Smooth muscle cell (in vitro differentiated cells): ENCODE measurements at regions not wholly inside any gene's neighbourhood (a gene's known extent, or its start where the extent isn't known, plus 50 kb on each side); places are given as distances from the start of the nearest gene placed in this dataset.
"Not testable (repeated sequence)": the region's sequence is repeated elsewhere in the genome, so short reads cannot be mapped to it uniquely, and the experiment has no call there.

Experiments used
- DNase-seq: peaks from one replicate; lab custom pipeline; 2025; ENCODE audit not compliant: unreplicated experiment; lab: John Stamatoyannopoulos, UW
- H2AFZ ChIP-seq: fragments of 200-600 bp; sonication (generic); 2 replicates; pipeline ENCODE4 v1.6.0; 2016; ENCODE audit warnings: antibody characterized with exemption, low read depth, mild to moderate bottlenecking
- H3F3A ChIP-seq: fragments of 200-600 bp; sonication (generic); 2 replicates; pipeline ENCODE4 v1.6.0; 2017; ENCODE audit warnings: antibody characterized with exemption, low read depth
- H3K27ac ChIP-seq: fragments of 200-600 bp; sonication (generic); 2 replicates; pipeline ENCODE4 v1.5.1; 2016; ENCODE audit warnings: low read depth, mild to moderate bottlenecking
- H3K27me3 ChIP-seq: fragments of 200-600 bp; sonication (generic); 2 replicates; pipeline ENCODE4 v1.6.1; 2016; ENCODE audit warnings: low read depth, mild to moderate bottlenecking
- H3K36me3 ChIP-seq: fragments of 200-600 bp; sonication (generic); 2 replicates; pipeline ENCODE4 v1.5.1; 2016; ENCODE audit warnings: low read depth
- H3K4me1 ChIP-seq: fragments of 200-600 bp; sonication (generic); 2 replicates; pipeline ENCODE4 v1.5.1; 2016; ENCODE audit warnings: low read depth
- H3K4me2 ChIP-seq: fragments of 200-600 bp; sonication (generic); 2 replicates; pipeline ENCODE4 v1.6.0; 2016; ENCODE audit warnings: mild to moderate bottlenecking
- H3K4me3 ChIP-seq: fragments of 200-600 bp; sonication (generic); 2 replicates; pipeline ENCODE4 v1.5.1; 2016; ENCODE audit warnings: mild to moderate bottlenecking
- H3K79me2 ChIP-seq: fragments of 200-600 bp; sonication (generic); 2 replicates; pipeline ENCODE4 v1.6.0; 2016; ENCODE audit warnings: low read depth, mild to moderate bottlenecking
- H3K9ac ChIP-seq: fragments of 200-600 bp; sonication (generic); 2 replicates; pipeline ENCODE4 v1.6.0; 2016; ENCODE audit warnings: low read depth
- H3K9me3 ChIP-seq: fragments of 200-600 bp; sonication (generic); replicated peaks from 2 replicates; pipeline ENCODE4 v1.5.1; 2016; ENCODE audit warnings: low read depth
- H4K20me1 ChIP-seq: fragments of 200-600 bp; sonication (generic); 2 replicates; pipeline ENCODE4 v1.6.0; 2016; ENCODE audit warnings: low read depth
- WGBS: methylation state at CpG from one replicate; pipeline ENCODE4 v1.1.7; 2016; ENCODE audit warnings: low lambda C conversion rate; 5-methylcytosine and 5-hydroxymethylcytosine counted together
- TF ChIP-seq, protein P1 (sequence below): fragments of 200-600 bp; sonication (generic); IDR thresholded peaks from 2 replicates; pipeline ENCODE4 v1.5.1; 2017; ENCODE audit warnings: borderline replicate concordance, mild to moderate bottlenecking, antibody characterized with exemption; ENCODE audit not compliant: insufficient read depth, poor library complexity, severe bottlenecking

DNA sequence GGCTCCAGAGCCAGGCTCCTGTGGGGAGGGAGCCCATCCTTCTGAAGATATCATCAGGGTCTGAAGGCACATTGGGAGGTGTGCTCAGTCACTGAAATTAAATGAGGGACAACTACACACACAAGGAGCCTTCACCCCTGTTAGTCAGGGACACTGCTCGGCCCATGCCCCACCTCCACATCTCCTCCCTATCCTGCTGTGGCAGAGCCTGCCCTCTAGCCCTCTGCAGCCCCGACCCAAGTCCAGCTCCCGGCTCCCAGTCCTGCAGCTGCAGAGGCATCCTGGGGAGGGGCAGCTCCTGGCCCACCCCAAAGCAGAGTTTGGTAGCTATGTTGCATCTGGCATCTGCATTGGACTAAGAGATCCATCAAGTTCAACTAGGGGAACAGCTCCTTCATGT is 136.3 kb downstream of the ZNF248 start:
- H3K9ac ChIP-seq, result no peak overlapping the region
- H3K9me3 ChIP-seq, result no peaks in the 10 kb centered on the region
- no peaks in the 10 kb centered on the region for H4K20me1 ChIP-seq
- no peaks in the 10 kb centered on the region for H3K27me3 ChIP-seq
- DNase-seq, result no peak
- H3K4me3 ChIP-seq, result no peak overlapping the region
- 74% methylated on average over 3 of the region's 3 CpGs for WGBS
- H3K27ac ChIP-seq, result no peak overlapping the region
- H3K36me3 ChIP-seq, result no peaks in the 10 kb centered on the region
- TF ChIP-seq, protein P1, sequence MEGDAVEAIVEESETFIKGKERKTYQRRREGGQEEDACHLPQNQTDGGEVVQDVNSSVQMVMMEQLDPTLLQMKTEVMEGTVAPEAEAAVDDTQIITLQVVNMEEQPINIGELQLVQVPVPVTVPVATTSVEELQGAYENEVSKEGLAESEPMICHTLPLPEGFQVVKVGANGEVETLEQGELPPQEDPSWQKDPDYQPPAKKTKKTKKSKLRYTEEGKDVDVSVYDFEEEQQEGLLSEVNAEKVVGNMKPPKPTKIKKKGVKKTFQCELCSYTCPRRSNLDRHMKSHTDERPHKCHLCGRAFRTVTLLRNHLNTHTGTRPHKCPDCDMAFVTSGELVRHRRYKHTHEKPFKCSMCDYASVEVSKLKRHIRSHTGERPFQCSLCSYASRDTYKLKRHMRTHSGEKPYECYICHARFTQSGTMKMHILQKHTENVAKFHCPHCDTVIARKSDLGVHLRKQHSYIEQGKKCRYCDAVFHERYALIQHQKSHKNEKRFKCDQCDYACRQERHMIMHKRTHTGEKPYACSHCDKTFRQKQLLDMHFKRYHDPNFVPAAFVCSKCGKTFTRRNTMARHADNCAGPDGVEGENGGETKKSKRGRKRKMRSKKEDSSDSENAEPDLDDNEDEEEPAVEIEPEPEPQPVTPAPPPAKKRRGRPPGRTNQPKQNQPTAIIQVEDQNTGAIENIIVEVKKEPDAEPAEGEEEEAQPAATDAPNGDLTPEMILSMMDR, result no peak
- H2AFZ ChIP-seq, result no peak overlapping the region
- H3K4me2 ChIP-seq, result no peak overlapping the region
- H3K79me2 ChIP-seq, result no peaks in the 10 kb centered on the region
- no peaks in the 10 kb centered on the region for H3K4me1 ChIP-seq
- H3F3A ChIP-seq, result no peaks in the 10 kb centered on the region

DNA sequence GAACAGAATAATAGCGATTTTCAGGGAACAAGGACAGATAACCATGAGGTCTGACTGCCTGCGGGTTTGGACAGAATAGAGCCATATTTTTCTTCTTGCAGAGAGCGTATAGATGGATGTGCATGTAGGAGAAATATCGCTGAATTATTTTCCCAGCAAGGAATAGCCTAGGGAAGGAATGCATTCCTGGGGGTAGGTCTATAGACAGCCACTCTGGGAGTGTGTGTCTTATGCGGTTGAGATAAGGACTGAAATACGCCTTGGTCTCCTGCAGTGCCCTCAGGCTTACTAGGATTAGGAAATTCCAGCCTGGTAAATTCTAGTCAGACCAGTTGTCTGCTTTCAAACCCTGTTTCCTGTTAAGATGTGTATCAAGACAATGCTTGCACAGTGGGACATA is 139.3 kb downstream of the ZNF248 start:
- not testable (repeated sequence) for H3K4me3 ChIP-seq, H2AFZ ChIP-seq, H3K9ac ChIP-seq, H3K4me2 ChIP-seq, H3K79me2 ChIP-seq, DNase-seq, H3K9me3 ChIP-seq, H3F3A ChIP-seq, H4K20me1 ChIP-seq, H3K27ac ChIP-seq, H3K27me3 ChIP-seq, H3K4me1 ChIP-seq, H3K36me3 ChIP-seq
- WGBS, result 76% methylated on average over 6 of the region's 6 CpGs

DNA sequence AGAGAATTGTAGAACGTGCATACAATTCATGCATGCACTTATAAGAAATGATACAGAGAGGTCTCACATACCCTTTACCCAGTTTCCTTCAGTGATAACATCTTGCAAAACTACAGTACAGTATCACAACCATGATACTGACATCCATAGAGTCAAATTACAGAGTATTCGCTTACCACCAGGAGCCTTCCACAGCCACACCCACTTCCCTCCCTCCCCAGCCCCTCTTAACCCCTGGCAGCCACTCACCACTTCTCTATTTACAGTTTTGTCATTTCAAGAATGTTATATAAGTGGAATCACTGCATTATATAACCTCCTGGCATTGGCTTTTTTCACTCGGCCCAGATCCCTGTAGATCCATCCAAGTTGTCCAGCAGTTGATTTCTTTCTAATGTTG is 143.8 kb downstream of the ZNF248 start:
- H3F3A ChIP-seq, result no peaks in the 10 kb centered on the region
- TF ChIP-seq, protein P1, result no peak
- no peak overlapping the region for H3K27ac ChIP-seq
- H3K9me3 ChIP-seq, result no peaks in the 10 kb centered on the region
- no peak overlapping the region for H3K4me3 ChIP-seq
- 59% methylated on average over 3 of the region's 3 CpGs for WGBS
- H3K36me3 ChIP-seq, result no peaks in the 10 kb centered on the region
- H3K9ac ChIP-seq, result no peak overlapping the region
- no peaks in the 10 kb centered on the region for H3K79me2 ChIP-seq
- H3K27me3 ChIP-seq, result no peaks in the 10 kb centered on the region
- no peak overlapping the region for H3K4me2 ChIP-seq
- no peaks in the 10 kb centered on the region for H4K20me1 ChIP-seq
- no peak for DNase-seq
- H2AFZ ChIP-seq, result no peak overlapping the region
- H3K4me1 ChIP-seq, result no peaks in the 10 kb centered on the region

DNA sequence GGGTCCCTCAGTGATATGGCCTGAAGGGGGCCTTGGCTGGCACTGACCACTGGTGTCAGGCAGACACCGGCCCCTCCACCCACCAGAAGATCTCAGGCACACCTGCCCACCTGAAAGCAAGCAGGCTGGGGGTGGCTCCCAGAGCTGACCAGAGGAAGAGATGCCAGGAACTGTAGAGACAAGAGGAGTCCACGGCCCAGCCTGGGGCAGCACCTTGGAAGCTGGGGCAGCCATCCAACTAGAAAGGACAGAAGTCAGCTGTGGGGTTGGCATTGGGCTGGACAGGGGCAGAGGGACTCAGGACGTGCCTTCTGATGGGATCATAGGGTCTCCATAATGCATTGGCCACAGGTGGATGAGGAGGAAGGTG is 144.3 kb downstream of the ZNF248 start:
- no peaks in the 10 kb centered on the region for H3K27me3 ChIP-seq
- H3F3A ChIP-seq, result no peaks in the 10 kb centered on the region
- H4K20me1 ChIP-seq, result no peaks in the 10 kb centered on the region
- H3K9me3 ChIP-seq, result no peaks in the 10 kb centered on the region
- H2AFZ ChIP-seq, result no peak overlapping the region
- H3K4me2 ChIP-seq, result no peak overlapping the region
- H3K79me2 ChIP-seq, result no peaks in the 10 kb centered on the region
- no peaks in the 10 kb centered on the region for H3K4me1 ChIP-seq
- H3K27ac ChIP-seq, result no peak overlapping the region
- TF ChIP-seq, protein P1, result no peak
- 64% methylated on average over 3 of the region's 3 CpGs for WGBS
- no peak for DNase-seq
- H3K36me3 ChIP-seq, result no peaks in the 10 kb centered on the region
- no peak overlapping the region for H3K9ac ChIP-seq
- H3K4me3 ChIP-seq, result no peak overlapping the region
